SK-N-SH (cell line): ENCODE measurements at regions not wholly inside any gene's neighbourhood (a gene's known extent, or its start where the extent isn't known, plus 50 kb on each side); places are given as distances from the start of the nearest gene placed in this dataset.

Experiments
- CTCF ChIA-PET: fragments of 300-600, 350-600 bp; formaldehyde crosslinking; extraction: SDS; loops from one replicate; lab custom pipeline; 2021; lab: Yijun Ruan, JAX
- POLR2A ChIA-PET: fragments of 350-600 bp; sonication (Branson Sonifier 250); formaldehyde crosslinking; extraction: SDS; loops from one replicate; lab custom pipeline; 2020; ENCODE audit warnings: antibody characterized with exemption, inconsistent platforms; lab: Yijun Ruan, JAX
- DNase-seq: peaks from one replicate; pipeline ENCODE4 v3.0.0; 2012
- H2AFZ ChIP-seq: fragments of 200-600 bp; sonication (generic); 2 replicates; pipeline ENCODE4 v1.8.1; 2016; ENCODE audit warnings: antibody characterized with exemption, mild to moderate bottlenecking, low read depth
- H3F3A ChIP-seq: fragments of 200-600 bp; sonication (generic); replicated peaks from 2 replicates; pipeline ENCODE3; 2016; ENCODE audit warnings: antibody characterized with exemption, mild to moderate bottlenecking; ENCODE audit not compliant: insufficient read depth
- H3K27ac ChIP-seq, 2 experiments: fragments of 200-500 bp in 1 of 2; fragments of 200-600 bp in 1 of 2; sonication (Bioruptor generic) in 1 of 2; sonication (generic), shearing (Covaris generic) in 1 of 2; 2 replicates each; pipeline versions ENCODE4 v1.5.1 to v1.6.1; 2014 to 2016; ENCODE audit warnings: low read depth in 2 of 2, inconsistent platforms in 1 of 2, low read length in 1 of 2, mild to moderate bottlenecking in 1 of 2, mixed read lengths in 1 of 2
- H3K27me3 ChIP-seq: fragments of 200-600 bp; sonication (generic), shearing (Covaris generic); 2 replicates; pipeline ENCODE4 v1.6.1; 2016; ENCODE audit warnings: mixed run types; ENCODE audit not compliant: insufficient read depth
- H3K36me3 ChIP-seq, 2 experiments: fragments of 200-500 bp in 1 of 2; fragments of 200-600 bp in 1 of 2; sonication (Bioruptor generic) in 1 of 2; sonication (generic) in 1 of 2; replicated peaks in 1 of 2; 2 replicates each; pipeline versions ENCODE3 to v1.5.1; 2014 to 2016; ENCODE audit warnings: low read length in 1 of 2, mild to moderate bottlenecking in 1 of 2; ENCODE audit not compliant: insufficient read depth in 2 of 2, control insufficient read depth in 1 of 2
- H3K4me1 ChIP-seq, 2 experiments: fragments of 200-500 bp in 1 of 2; fragments of 200-600 bp in 1 of 2; sonication (Bioruptor generic) in 1 of 2; sonication (generic), shearing (Covaris generic) in 1 of 2; 2 replicates each; pipeline versions ENCODE4 v1.5.1 to v1.6.1; 2014 to 2016; ENCODE audit warnings: low read depth in 1 of 2, low read length in 1 of 2, mixed run types in 1 of 2; ENCODE audit not compliant: insufficient read depth in 2 of 2, control insufficient read depth in 1 of 2
- H3K4me2 ChIP-seq: fragments of 200-600 bp; sonication (generic), shearing (Covaris generic); 2 replicates; pipeline ENCODE4 v1.6.1; 2017; ENCODE audit warnings: mixed run types
- H3K4me3 ChIP-seq, 2 experiments: fragments of 200-500 bp in 1 of 2; fragments of 200-600 bp in 1 of 2; sonication (Bioruptor generic) in 1 of 2; sonication (generic), shearing (Covaris generic) in 1 of 2; 2 replicates each; pipeline versions ENCODE4 v1.5.1 to v1.8.1; 2014 to 2016; ENCODE audit warnings: low read depth in 2 of 2, inconsistent platforms in 1 of 2, low read length in 1 of 2, mild to moderate bottlenecking in 1 of 2, mixed read lengths in 1 of 2, moderate library complexity in 1 of 2
- H3K79me2 ChIP-seq: fragments of 200-600 bp; sonication (generic); 2 replicates; pipeline ENCODE4 v1.8.1; 2017; ENCODE audit warnings: mild to moderate bottlenecking; ENCODE audit not compliant: insufficient read depth
- H3K9ac ChIP-seq: fragments of 200-600 bp; sonication (generic); 2 replicates; pipeline ENCODE4 v1.6.1; 2017; ENCODE audit warnings: mixed run types
- H3K9me2 ChIP-seq: fragments of 200-600 bp; sonication (generic); 2 replicates; pipeline ENCODE4 v1.6.1; 2017; ENCODE audit warnings: mixed run types
- H3K9me3 ChIP-seq: fragments of 200-600 bp; sonication (generic); 2 replicates; pipeline ENCODE4 v1.6.1; 2017; ENCODE audit warnings: mixed run types, mild to moderate bottlenecking, moderate library complexity
- H4K20me1 ChIP-seq: fragments of 200-600 bp; sonication (generic); 2 replicates; pipeline ENCODE4 v1.6.1; 2017; ENCODE audit warnings: mild to moderate bottlenecking, mixed run types; ENCODE audit not compliant: insufficient read depth
- ELF1 ChIP-seq: IDR thresholded peaks from 2 replicates; pipeline ENCODE4 v1.4.0; 2012
- FOSL2 ChIP-seq: IDR thresholded peaks from 2 replicates; pipeline ENCODE4 v1.4.0; 2012; ENCODE audit warnings: low read depth, mild to moderate bottlenecking, moderate library complexity, borderline replicate concordance
- GABPA ChIP-seq: IDR thresholded peaks from 2 replicates; pipeline ENCODE4 v1.4.0; 2012; ENCODE audit warnings: low read depth, mild to moderate bottlenecking
- GATA2 ChIP-seq: sonication (generic); formaldehyde crosslinking; IDR thresholded peaks from 2 replicates; pipeline ENCODE4 v1.5.0; 2020; ENCODE audit warnings: mild to moderate bottlenecking, missing genetic modification reagents
- JUND ChIP-seq: IDR thresholded peaks from 2 replicates; pipeline ENCODE4 v1.4.0; 2012
- NRF1 ChIP-seq: IDR thresholded peaks from 2 replicates; pipeline ENCODE4 v1.6.1; 2012; ENCODE audit warnings: low read depth, mild to moderate bottlenecking, low read length
- POLR2AphosphoS5 ChIP-seq: IDR thresholded peaks from 2 replicates; pipeline ENCODE4 v1.6.1; 2012; ENCODE audit warnings: low read depth, low read length
- RCOR1 ChIP-seq: fragments of 150-350 bp; IDR thresholded peaks from 2 replicates; pipeline ENCODE4 v1.6.1; 2017; ENCODE audit warnings: antibody characterized with exemption, low read length
- RFX5 ChIP-seq: IDR thresholded peaks from 2 replicates; pipeline ENCODE4 v1.6.1; 2012; ENCODE audit warnings: mild to moderate bottlenecking, improper control_type of control experiment, low read length
- RXRA ChIP-seq: IDR thresholded peaks from 2 replicates; pipeline ENCODE4 v1.4.0; 2012; ENCODE audit warnings: low read depth, mild to moderate bottlenecking, borderline replicate concordance
- SMC3 ChIP-seq: IDR thresholded peaks from 2 replicates; pipeline ENCODE4 v1.6.1; 2012; ENCODE audit warnings: low read depth, low read length, improper control_type of control experiment
- TAF1 ChIP-seq: IDR thresholded peaks from 2 replicates; pipeline ENCODE4 v1.6.1; 2012; ENCODE audit warnings: low read depth, mild to moderate bottlenecking, low read length, moderate library complexity, borderline replicate concordance
- TCF12 ChIP-seq: IDR thresholded peaks from 2 replicates; pipeline ENCODE4 v1.4.0; 2012
- TEAD4 ChIP-seq: IDR thresholded peaks from 2 replicates; pipeline ENCODE4 v1.4.0; 2012; ENCODE audit warnings: mild to moderate bottlenecking, borderline replicate concordance; ENCODE audit not compliant: insufficient read depth
- YY1 ChIP-seq: IDR thresholded peaks from 2 replicates; pipeline ENCODE4 v1.4.0; 2012; ENCODE audit warnings: low read depth, mild to moderate bottlenecking
- WGBS: methylation state at CpG from one replicate; pipeline ENCODE4 v1.1.6; 2017; ENCODE audit warnings: low lambda C conversion rate; 5-methylcytosine and 5-hydroxymethylcytosine counted together
- TF ChIP-seq, protein P1 (sequence below): IDR thresholded peaks from 2 replicates; pipeline ENCODE4; 2012
- TF ChIP-seq, protein P2 (sequence below): IDR thresholded peaks from 2 replicates; pipeline ENCODE4 v1.4.0; 2012; ENCODE audit warnings: low read depth, borderline replicate concordance
- TF ChIP-seq, protein P3 (sequence below): IDR thresholded peaks from 2 replicates; pipeline ENCODE4 v1.4.0; 2012; ENCODE audit warnings: low read depth
- TF ChIP-seq, protein P4 (sequence below): fragments of 150-350 bp; IDR thresholded peaks from 2 replicates; pipeline ENCODE4 v1.6.1; 2017; ENCODE audit warnings: antibody characterized with exemption, low read length, low read depth, borderline replicate concordance
- TF ChIP-seq, protein P5 (sequence below): IDR thresholded peaks from 2 replicates; pipeline ENCODE4 v1.6.1; 2012; ENCODE audit warnings: mild to moderate bottlenecking, low read depth, low read length, moderate library complexity

DNA sequence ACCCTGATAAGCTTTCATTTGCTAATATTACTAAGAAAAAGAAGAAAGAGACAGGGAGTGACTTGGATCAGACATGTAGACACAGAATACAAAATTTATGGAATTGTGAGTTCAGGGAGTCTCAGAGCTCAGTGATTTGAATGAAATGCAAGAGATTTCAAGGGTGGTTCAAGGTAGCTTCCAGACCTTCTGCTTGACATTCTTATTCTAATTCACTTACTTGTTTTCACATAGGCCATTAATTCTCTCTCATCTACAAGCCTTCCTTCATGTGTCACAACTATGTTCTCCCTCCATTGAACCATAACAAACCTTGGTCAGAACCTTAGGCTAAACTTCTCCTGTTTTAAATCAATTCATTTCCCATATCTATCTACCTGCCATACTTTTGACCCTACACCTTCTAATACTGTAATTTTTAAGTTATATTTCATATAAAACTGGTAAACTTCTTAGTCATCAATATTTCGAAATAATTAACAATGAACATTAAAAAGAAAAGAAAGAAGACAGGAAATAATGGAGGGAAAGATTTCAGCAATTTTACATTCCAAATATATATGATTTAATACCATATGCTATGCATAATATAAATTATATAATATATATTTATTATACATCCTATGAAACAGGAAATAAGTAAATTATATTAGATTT is 139.2 kb upstream of the PDE1A start:
- H3K27ac ChIP-seq = no peak overlapping the region
- no peaks in the 10 kb centered on the region for H3F3A ChIP-seq

More for the DNA sequence above, 139.2 kb upstream of the PDE1A start:
- Histone ChIP-seq H3K4me3 (no peak overlapping the region), H3K79me2 (no peaks in the 10 kb centered on the region), H2AFZ (no peak overlapping the region), H3K27me3 (no peaks in the 10 kb centered on the region), H3K9me3 (no peaks in the 10 kb centered on the region), H3K9me2 (no peaks in the 10 kb centered on the region), H3K9ac (no peak overlapping the region), H3K36me3 (no peaks in the 10 kb centered on the region)
- WGBS = 31% methylated on average over 1 of the region's 1 CpG
- POLR2A ChIA-PET = no interaction called here
- CTCF ChIA-PET = no interaction called here
- TF ChIP-seq, protein P1, sequence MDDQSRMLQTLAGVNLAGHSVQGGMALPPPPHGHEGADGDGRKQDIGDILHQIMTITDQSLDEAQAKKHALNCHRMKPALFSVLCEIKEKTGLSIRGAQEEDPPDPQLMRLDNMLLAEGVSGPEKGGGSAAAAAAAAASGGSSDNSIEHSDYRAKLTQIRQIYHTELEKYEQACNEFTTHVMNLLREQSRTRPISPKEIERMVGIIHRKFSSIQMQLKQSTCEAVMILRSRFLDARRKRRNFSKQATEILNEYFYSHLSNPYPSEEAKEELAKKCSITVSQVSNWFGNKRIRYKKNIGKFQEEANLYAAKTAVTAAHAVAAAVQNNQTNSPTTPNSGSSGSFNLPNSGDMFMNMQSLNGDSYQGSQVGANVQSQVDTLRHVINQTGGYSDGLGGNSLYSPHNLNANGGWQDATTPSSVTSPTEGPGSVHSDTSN = no peak
- TF ChIP-seq NRF1 = no peak
- TF ChIP-seq, protein P2, sequence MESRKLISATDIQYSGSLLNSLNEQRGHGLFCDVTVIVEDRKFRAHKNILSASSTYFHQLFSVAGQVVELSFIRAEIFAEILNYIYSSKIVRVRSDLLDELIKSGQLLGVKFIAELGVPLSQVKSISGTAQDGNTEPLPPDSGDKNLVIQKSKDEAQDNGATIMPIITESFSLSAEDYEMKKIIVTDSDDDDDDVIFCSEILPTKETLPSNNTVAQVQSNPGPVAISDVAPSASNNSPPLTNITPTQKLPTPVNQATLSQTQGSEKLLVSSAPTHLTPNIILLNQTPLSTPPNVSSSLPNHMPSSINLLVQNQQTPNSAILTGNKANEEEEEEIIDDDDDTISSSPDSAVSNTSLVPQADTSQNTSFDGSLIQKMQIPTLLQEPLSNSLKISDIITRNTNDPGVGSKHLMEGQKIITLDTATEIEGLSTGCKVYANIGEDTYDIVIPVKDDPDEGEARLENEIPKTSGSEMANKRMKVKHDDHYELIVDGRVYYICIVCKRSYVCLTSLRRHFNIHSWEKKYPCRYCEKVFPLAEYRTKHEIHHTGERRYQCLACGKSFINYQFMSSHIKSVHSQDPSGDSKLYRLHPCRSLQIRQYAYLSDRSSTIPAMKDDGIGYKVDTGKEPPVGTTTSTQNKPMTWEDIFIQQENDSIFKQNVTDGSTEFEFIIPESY = no peak
- TF ChIP-seq, protein P3, sequence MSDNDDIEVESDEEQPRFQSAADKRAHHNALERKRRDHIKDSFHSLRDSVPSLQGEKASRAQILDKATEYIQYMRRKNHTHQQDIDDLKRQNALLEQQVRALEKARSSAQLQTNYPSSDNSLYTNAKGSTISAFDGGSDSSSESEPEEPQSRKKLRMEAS = no peak
- no peak for TF ChIP-seq ELF1
- TF ChIP-seq SMC3 = no peak
- TF ChIP-seq JUND = no peak
- TF ChIP-seq RXRA = no peak
- no peak for TF ChIP-seq FOSL2
- TF ChIP-seq GABPA = no peak
- no peak for TF ChIP-seq TAF1
- TF ChIP-seq YY1 = no peak
- TF ChIP-seq GATA2 = no peak
- no peak for TF ChIP-seq TCF12
- no peak for TF ChIP-seq RFX5
- TF ChIP-seq, protein P4, sequence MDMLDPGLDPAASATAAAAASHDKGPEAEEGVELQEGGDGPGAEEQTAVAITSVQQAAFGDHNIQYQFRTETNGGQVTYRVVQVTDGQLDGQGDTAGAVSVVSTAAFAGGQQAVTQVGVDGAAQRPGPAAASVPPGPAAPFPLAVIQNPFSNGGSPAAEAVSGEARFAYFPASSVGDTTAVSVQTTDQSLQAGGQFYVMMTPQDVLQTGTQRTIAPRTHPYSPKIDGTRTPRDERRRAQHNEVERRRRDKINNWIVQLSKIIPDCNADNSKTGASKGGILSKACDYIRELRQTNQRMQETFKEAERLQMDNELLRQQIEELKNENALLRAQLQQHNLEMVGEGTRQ = no peak
- no peak for TF ChIP-seq POLR2AphosphoS5
- TF ChIP-seq, protein P5, sequence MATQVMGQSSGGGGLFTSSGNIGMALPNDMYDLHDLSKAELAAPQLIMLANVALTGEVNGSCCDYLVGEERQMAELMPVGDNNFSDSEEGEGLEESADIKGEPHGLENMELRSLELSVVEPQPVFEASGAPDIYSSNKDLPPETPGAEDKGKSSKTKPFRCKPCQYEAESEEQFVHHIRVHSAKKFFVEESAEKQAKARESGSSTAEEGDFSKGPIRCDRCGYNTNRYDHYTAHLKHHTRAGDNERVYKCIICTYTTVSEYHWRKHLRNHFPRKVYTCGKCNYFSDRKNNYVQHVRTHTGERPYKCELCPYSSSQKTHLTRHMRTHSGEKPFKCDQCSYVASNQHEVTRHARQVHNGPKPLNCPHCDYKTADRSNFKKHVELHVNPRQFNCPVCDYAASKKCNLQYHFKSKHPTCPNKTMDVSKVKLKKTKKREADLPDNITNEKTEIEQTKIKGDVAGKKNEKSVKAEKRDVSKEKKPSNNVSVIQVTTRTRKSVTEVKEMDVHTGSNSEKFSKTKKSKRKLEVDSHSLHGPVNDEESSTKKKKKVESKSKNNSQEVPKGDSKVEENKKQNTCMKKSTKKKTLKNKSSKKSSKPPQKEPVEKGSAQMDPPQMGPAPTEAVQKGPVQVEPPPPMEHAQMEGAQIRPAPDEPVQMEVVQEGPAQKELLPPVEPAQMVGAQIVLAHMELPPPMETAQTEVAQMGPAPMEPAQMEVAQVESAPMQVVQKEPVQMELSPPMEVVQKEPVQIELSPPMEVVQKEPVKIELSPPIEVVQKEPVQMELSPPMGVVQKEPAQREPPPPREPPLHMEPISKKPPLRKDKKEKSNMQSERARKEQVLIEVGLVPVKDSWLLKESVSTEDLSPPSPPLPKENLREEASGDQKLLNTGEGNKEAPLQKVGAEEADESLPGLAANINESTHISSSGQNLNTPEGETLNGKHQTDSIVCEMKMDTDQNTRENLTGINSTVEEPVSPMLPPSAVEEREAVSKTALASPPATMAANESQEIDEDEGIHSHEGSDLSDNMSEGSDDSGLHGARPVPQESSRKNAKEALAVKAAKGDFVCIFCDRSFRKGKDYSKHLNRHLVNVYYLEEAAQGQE = no peak
- TF ChIP-seq RCOR1 = no peak
- no peak for TF ChIP-seq TEAD4
- TF ChIP-seq, all 33 proteins: peak for 0
- no peaks in the 10 kb centered on the region for H4K20me1 ChIP-seq
- 0 out of 4 replicates have a peak, but pooled peaks cover 0 to 2% of the 10 kb centered on the region in 2 experiments for H3K4me1 ChIP-seq
- H3K4me2 ChIP-seq = no peak overlapping the region
- no peak for DNase-seq
